Endothelial cell of umbilical vein (primary cell): ENCODE measurements at regions not wholly inside any gene's neighbourhood (a gene's known extent, or its start where the extent isn't known, plus 50 kb on each side); places are given as distances from the start of the nearest gene placed in this dataset.

Experiments used
- BruUV-seq: library from RNA; stranded (reverse); fragments of 400-500 nt; replicated peaks from 2 replicates; lab custom pipeline; 2021; lab: Mats Ljungman, UMichigan
- CTCF ChIA-PET: fragments of 300-600, 350-600 bp; sonication (Branson Sonifier 250); formaldehyde crosslinking; loops from one replicate; lab custom pipeline; 2021; ENCODE audit warnings: antibody characterized with exemption, inconsistent platforms; lab: Charles Lee
- POLR2A ChIA-PET: fragments of 300-600, 350-600 bp; sonication (Branson Sonifier 250); formaldehyde crosslinking; loops from one replicate; lab custom pipeline; 2021; ENCODE audit warnings: antibody characterized with exemption, inconsistent platforms; lab: Charles Lee
- DNase-seq: peaks from one replicate; pipeline ENCODE4 v3.0.0-alpha.2; 2011; ENCODE audit warnings: low read depth, low spot score
- FAIRE-seq: peaks from 2 replicates; lab custom pipeline; 2011; peaks lifted over from hg19 to GRCh38; lab: Jason Lieb, UNC
- H2AFZ ChIP-seq: 2 replicates; pipeline ENCODE4 v1.6.0; 2012; ENCODE audit warnings: low read depth, low read length, control low read depth, inconsistent platforms
- H3K27ac ChIP-seq: 2 replicates; pipeline ENCODE4 v1.5.1; 2011; ENCODE audit warnings: low read depth, mild to moderate bottlenecking, control low read depth, low read length, moderate library complexity; ENCODE audit not compliant: insufficient read depth
- H3K27me3 ChIP-seq, 2 experiments: 2 replicates each; pipeline versions ENCODE4 v1.6.0 to v1.6.1; 2011; ENCODE audit warnings: low read length in 2 of 2, mixed read lengths in 1 of 2; ENCODE audit not compliant: control insufficient read depth in 2 of 2, insufficient read depth in 2 of 2
- H3K36me3 ChIP-seq, 2 experiments: 2 replicates in 1 of 2; 3 replicates in 1 of 2; pipeline ENCODE4 v1.5.1; 2011; ENCODE audit warnings: low read length in 2 of 2, mild to moderate bottlenecking in 1 of 2, moderate library complexity in 1 of 2; ENCODE audit not compliant: control insufficient read depth in 2 of 2, insufficient read depth in 2 of 2; ENCODE audit errors: extremely low read depth in 1 of 2
- H3K4me1 ChIP-seq: 3 replicates; pipeline ENCODE4 v1.5.1; 2011; ENCODE audit warnings: mild to moderate bottlenecking, low read length; ENCODE audit not compliant: control insufficient read depth, insufficient read depth; ENCODE audit errors: extremely low read depth
- H3K4me2 ChIP-seq: 2 replicates; pipeline ENCODE4 v1.6.1; 2011; ENCODE audit warnings: low read length, control low read depth, mixed read lengths; ENCODE audit not compliant: insufficient read depth
- H3K4me3 ChIP-seq, 3 experiments: fragments of 200-600 bp in 1 of 3; sonication (generic), shearing (Covaris generic) in 1 of 3; replicated peaks in 1 of 3; 2 replicates each; pipeline ENCODE4 v1.5.1; 2011 to 2016; ENCODE audit warnings: control low read depth in 3 of 3, low read length in 3 of 3, mild to moderate bottlenecking in 2 of 3, inconsistent platforms in 1 of 3, low read depth in 1 of 3, moderate library complexity in 1 of 3; ENCODE audit not compliant: insufficient read depth in 1 of 3
- H3K79me2 ChIP-seq: 2 replicates; pipeline ENCODE4 v1.6.0; 2012; ENCODE audit warnings: low read length, inconsistent platforms; ENCODE audit not compliant: control insufficient read depth, insufficient read depth
- H3K9ac ChIP-seq: replicated peaks from 2 replicates; pipeline ENCODE3; 2011; ENCODE audit warnings: low read length, control low read depth; ENCODE audit not compliant: insufficient read depth; ENCODE audit errors: extremely low read depth
- H3K9me1 ChIP-seq: replicated peaks from 3 replicates; pipeline ENCODE4 v1.6.0; 2011; ENCODE audit warnings: mild to moderate bottlenecking, low read length; ENCODE audit not compliant: control insufficient read depth, insufficient read depth; ENCODE audit errors: extremely low read depth
- H3K9me3 ChIP-seq: replicated peaks from 2 replicates; pipeline ENCODE4 v1.5.1; 2012; ENCODE audit warnings: low read length, inconsistent platforms; ENCODE audit not compliant: control insufficient read depth, insufficient read depth
- H4K20me1 ChIP-seq: replicated peaks from 2 replicates; pipeline ENCODE3; 2011; ENCODE audit warnings: mild to moderate bottlenecking, low read length; ENCODE audit not compliant: control insufficient read depth, insufficient read depth; ENCODE audit errors: extremely low read depth
- EZH2 ChIP-seq: IDR thresholded peaks from 2 replicates; pipeline ENCODE4 v1.6.1; 2012; ENCODE audit warnings: borderline replicate concordance, low read depth, mild to moderate bottlenecking, moderate library complexity, low read length, inconsistent platforms; ENCODE audit not compliant: severe bottlenecking
- FOS ChIP-seq: IDR thresholded peaks from 2 replicates; pipeline ENCODE4 v1.6.1; 2011; ENCODE audit warnings: mild to moderate bottlenecking, low read length, moderate library complexity, borderline replicate concordance; ENCODE audit not compliant: insufficient read depth
- GATA2 ChIP-seq: IDR thresholded peaks from 2 replicates; pipeline ENCODE4 v1.7.0; 2011; ENCODE audit warnings: low read depth, mild to moderate bottlenecking, moderate library complexity, mixed read lengths, low read length; ENCODE audit not compliant: insufficient read length, insufficient read depth
- JUN ChIP-seq: IDR thresholded peaks from 2 replicates; pipeline ENCODE4 v1.6.1; 2011; ENCODE audit warnings: borderline replicate concordance, low read depth; ENCODE audit not compliant: insufficient read length, insufficient read depth
- MYC ChIP-seq: IDR thresholded peaks from one replicate; pipeline ENCODE4 v1.6.1; 2011; ENCODE audit warnings: mild to moderate bottlenecking, low read depth, low read length
- POLR2A ChIP-seq: IDR thresholded peaks from 2 replicates; pipeline ENCODE4 v1.6.1; 2012; ENCODE audit warnings: low read depth, mild to moderate bottlenecking, control low read depth, low read length
- POLR2AphosphoS5 ChIP-seq: IDR thresholded peaks from 2 replicates; pipeline ENCODE4 v1.6.1; 2012; ENCODE audit warnings: low read depth, mild to moderate bottlenecking, control low read depth, low read length, moderate library complexity; ENCODE audit not compliant: insufficient read depth
- dilution Hi-C: fragments of 300-500 bp; cut with MboI; formaldehyde crosslinking; loops from one replicate; pipeline ENCODE4 v1.15.0; 2019; ENCODE audit warnings: low sequenced_read_pairs; ENCODE audit not compliant: extremely low pct_ligation_motif_present
- intact Hi-C: fragments of 100-400 bp; cut with micrococcal nuclease; formaldehyde crosslinking; loops from one replicate; pipeline ENCODE4 v1.10.0; 2022
- TF ChIP-seq, protein P1 (sequence below), 2 donors: IDR thresholded peaks; 1 replicate in 1 of 2; 2 replicates in 1 of 2; pipeline ENCODE4 v1.5.1; 2011; ENCODE audit warnings: low read length in 2 of 2, mild to moderate bottlenecking in 2 of 2, moderate library complexity in 2 of 2, control low read depth in 1 of 2, inconsistent platforms in 1 of 2, low read depth in 1 of 2; ENCODE audit not compliant: insufficient read depth in 1 of 2; ENCODE audit errors: extremely low read depth in 1 of 2
- TF ChIP-seq, protein P2 (sequence below): IDR thresholded peaks from 2 replicates; pipeline ENCODE4 v1.6.1; 2011; ENCODE audit not compliant: insufficient read depth, insufficient read length

DNA sequence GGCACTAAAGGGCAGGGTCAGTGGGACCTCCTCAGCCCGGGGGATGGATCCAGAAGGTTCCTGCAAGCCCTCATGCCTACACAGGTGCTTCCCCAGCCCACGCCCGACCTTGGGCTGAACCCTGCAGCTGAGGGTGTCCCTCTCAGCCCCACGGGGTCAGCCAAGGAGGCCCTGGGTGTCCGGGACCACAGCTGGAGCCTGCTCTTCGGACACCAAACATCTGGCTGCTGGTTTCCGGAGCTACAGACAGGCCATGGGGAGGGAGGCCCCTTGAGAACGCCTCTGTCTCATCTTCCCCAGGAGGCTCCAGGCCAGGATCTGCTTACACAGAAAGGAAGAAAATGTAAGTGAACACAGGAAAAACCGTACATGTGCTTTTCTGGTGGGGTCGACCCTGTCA lies 355.7 kb downstream of the MN1 start:
- no TSS peak for BruUV-seq
- H3K9ac ChIP-seq: no peak overlapping the region
- H3K36me3 ChIP-seq: no peaks in the 10 kb centered on the region
- H3K4me1 ChIP-seq: no peaks in the 10 kb centered on the region
- no peak for TF ChIP-seq GATA2
- no peak for TF ChIP-seq MYC
- no peak for TF ChIP-seq POLR2A
- TF ChIP-seq, protein P1, sequence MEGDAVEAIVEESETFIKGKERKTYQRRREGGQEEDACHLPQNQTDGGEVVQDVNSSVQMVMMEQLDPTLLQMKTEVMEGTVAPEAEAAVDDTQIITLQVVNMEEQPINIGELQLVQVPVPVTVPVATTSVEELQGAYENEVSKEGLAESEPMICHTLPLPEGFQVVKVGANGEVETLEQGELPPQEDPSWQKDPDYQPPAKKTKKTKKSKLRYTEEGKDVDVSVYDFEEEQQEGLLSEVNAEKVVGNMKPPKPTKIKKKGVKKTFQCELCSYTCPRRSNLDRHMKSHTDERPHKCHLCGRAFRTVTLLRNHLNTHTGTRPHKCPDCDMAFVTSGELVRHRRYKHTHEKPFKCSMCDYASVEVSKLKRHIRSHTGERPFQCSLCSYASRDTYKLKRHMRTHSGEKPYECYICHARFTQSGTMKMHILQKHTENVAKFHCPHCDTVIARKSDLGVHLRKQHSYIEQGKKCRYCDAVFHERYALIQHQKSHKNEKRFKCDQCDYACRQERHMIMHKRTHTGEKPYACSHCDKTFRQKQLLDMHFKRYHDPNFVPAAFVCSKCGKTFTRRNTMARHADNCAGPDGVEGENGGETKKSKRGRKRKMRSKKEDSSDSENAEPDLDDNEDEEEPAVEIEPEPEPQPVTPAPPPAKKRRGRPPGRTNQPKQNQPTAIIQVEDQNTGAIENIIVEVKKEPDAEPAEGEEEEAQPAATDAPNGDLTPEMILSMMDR (IDR thresholded peaks at IDR 0.05; ENCODE audit: extremely low read depth in 1 of 2, insufficient read depth in 1 of 2, low read depth in 1 of 2, low read length in 2 of 2): no peak
- no peak for TF ChIP-seq POLR2AphosphoS5
- TF ChIP-seq FOS: no peak
- TF ChIP-seq, protein P2, sequence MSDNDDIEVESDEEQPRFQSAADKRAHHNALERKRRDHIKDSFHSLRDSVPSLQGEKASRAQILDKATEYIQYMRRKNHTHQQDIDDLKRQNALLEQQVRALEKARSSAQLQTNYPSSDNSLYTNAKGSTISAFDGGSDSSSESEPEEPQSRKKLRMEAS: no peak
- no peak for TF ChIP-seq JUN
- no peak for TF ChIP-seq EZH2
- peaks cover 0 to 11% of the 10 kb centered on the region in 2 experiments for H3K27me3 ChIP-seq
- H3K4me2 ChIP-seq: no peak overlapping the region
- intact Hi-C loops (no loop called here), dilution Hi-C loops (no loop called here)
- no peaks in the 10 kb centered on the region for H3K9me1 ChIP-seq
- no peaks in the 10 kb centered on the region for H3K9me3 ChIP-seq
- FAIRE-seq: no peak
- no peak overlapping the region for H3K4me3 ChIP-seq
- CTCF ChIA-PET: no interaction called here
- DNase-seq: no peak
- H3K79me2 ChIP-seq: no peaks in the 10 kb centered on the region
- POLR2A ChIA-PET: no interaction called here
- no peak overlapping the region for H3K27ac ChIP-seq
- no peaks in the 10 kb centered on the region for H4K20me1 ChIP-seq
- no peak overlapping the region for H2AFZ ChIP-seq
